Suprapubic skin (tissue), 3 donors: ENCODE measurements at regions not wholly inside any gene's neighbourhood (a gene's known extent, or its start where the extent isn't known, plus 50 kb on each side); places are given as distances from the start of the nearest gene placed in this dataset.

Experiments used
- CTCF ChIP-seq, 2 donors: fragments of 200-600 bp in 1 of 2; fragments of 450-650 bp in 1 of 2; sonication (generic) in 1 of 2; IDR thresholded peaks; one replicate each; pipeline ENCODE4 v1.5.1; 2016 to 2019; ENCODE audit warnings: antibody characterized with exemption in 2 of 2, mild to moderate bottlenecking in 1 of 2, moderate library complexity in 1 of 2
- EP300 ChIP-seq: sonication (generic); formaldehyde crosslinking; IDR thresholded peaks from one replicate; pipeline ENCODE4 v1.6.1; 2017; ENCODE audit warnings: antibody characterized with exemption
- POLR2A ChIP-seq, 2 donors: fragments of 450-650 bp; IDR thresholded peaks; one replicate each; pipeline ENCODE4 v1.6.1; 2017; ENCODE audit warnings: antibody characterized with exemption in 2 of 2, mild to moderate bottlenecking in 2 of 2, moderate library complexity in 2 of 2

- TF ChIP-seq CTCF (IDR thresholded peaks at IDR 0.05) (no peak), EP300 (no peak), POLR2A (IDR thresholded peaks at IDR 0.05) (no peak)
Measured at GRCh38 chr7:89989454-89989853, 164.8 kb upstream of the STEAP1 start.
